ENCODE measurements at regions not wholly inside any gene's neighbourhood (a gene's known extent, or its start where the extent isn't known, plus 50 kb on each side); places are given as distances from the start of the nearest gene placed in this dataset.
"Not testable (repeated sequence)": the region's sequence is repeated elsewhere in the genome, so short reads cannot be mapped to it uniquely, and the experiment has no call there.

GRCh38 chr2:183829931-183830330, 705.7 kb downstream of the NUP35 start:
- DNase-seq = no peak

- no peak for DNase-seq
Observed at GRCh38 chr2:183837157-183837556, 712.9 kb downstream of the NUP35 start.

GRCh38 chr2:183838295-183838694, 714.1 kb downstream of the NUP35 start:
- DNase-seq = no peak

- DNase-seq = no peak
Observed at GRCh38 chr2:183840061-183840584, 715.9 kb downstream of the NUP35 start.

- DNase-seq = not testable (repeated sequence)
Observed at GRCh38 chr2:183849826-183850225, 725.6 kb downstream of the NUP35 start.

- DNase-seq = no peak
Observed at GRCh38 chr2:183859129-183859528, 734.9 kb downstream of the NUP35 start.

GRCh38 chr2:183866666-183867065, 731.7 kb upstream of the ZNF804A start:
- DNase-seq = peak; percentile 17

GRCh38 chr2:183867206-183867605, 731.1 kb upstream of the ZNF804A start:
- DNase-seq = no peak

GRCh38 chr2:183868153-183868552, 730.2 kb upstream of the ZNF804A start:
- DNase-seq = peak; percentile 65

- peak; percentile 87 for DNase-seq
Observed at GRCh38 chr2:183868707-183869106, 729.6 kb upstream of the ZNF804A start.

GRCh38 chr2:183872131-183872530, 726.2 kb upstream of the ZNF804A start:
- no peak for DNase-seq

- DNase-seq = no peak
Observed at GRCh38 chr2:183881978-183882377, 716.4 kb upstream of the ZNF804A start.

GRCh38 chr2:183892315-183892941, 705.9 kb upstream of the ZNF804A start:
- DNase-seq = no peak

GRCh38 chr2:183898641-183899040, 699.7 kb upstream of the ZNF804A start:
- DNase-seq = peak; percentile 1

GRCh38 chr2:183901931-183902330, 696.4 kb upstream of the ZNF804A start:
- no peak for DNase-seq

GRCh38 chr2:183903026-183903425, 695.3 kb upstream of the ZNF804A start:
- DNase-seq = peak; percentile 11

GRCh38 chr2:183916041-183916440, 682.3 kb upstream of the ZNF804A start:
- DNase-seq = not testable (repeated sequence)

- DNase-seq = no peak
Observed at GRCh38 chr2:183919167-183919566, 679.2 kb upstream of the ZNF804A start.

- no peak for DNase-seq
Observed at GRCh38 chr2:183919926-183920325, 678.4 kb upstream of the ZNF804A start.

- DNase-seq = no peak
Observed at GRCh38 chr2:183925281-183925680, 673.0 kb upstream of the ZNF804A start.

GRCh38 chr2:183926433-183926832, 671.9 kb upstream of the ZNF804A start:
- no peak for DNase-seq

- DNase-seq = peak; percentile 84
Observed at GRCh38 chr2:183927406-183928325, 670.7 kb upstream of the ZNF804A start.

GRCh38 chr2:183935005-183935404, 663.3 kb upstream of the ZNF804A start:
- no peak for DNase-seq

- DNase-seq = no peak
Observed at GRCh38 chr2:183937220-183937619, 661.1 kb upstream of the ZNF804A start.

All from fibroblast of upper back skin (primary cell).